ENCODE measurements at regions not wholly inside any gene's neighbourhood (a gene's known extent, or its start where the extent isn't known, plus 50 kb on each side); places are given as distances from the start of the nearest gene placed in this dataset.

DNA sequence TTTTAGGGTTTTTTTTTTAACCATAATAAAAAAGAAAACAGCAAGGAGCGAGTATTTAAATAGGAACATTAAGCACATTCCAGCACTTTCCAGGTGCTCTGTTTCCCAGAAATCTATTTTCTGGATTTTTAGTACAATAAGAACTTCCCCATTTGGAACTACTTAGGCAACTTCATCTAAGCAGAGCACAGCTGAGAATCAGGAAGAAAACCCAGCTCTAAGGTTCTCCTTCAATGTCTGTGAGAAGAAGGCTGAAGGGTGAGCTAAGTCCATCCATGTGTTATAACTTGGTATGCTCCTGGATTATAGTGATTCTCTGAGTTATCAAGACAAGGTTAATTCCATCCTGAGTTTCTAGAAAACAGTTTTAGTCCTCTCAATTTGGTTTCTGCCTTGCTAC lies 181.9 kb downstream of the CYP26A1 start:
- H3K9ac ChIP-seq (ENCODE audit: low read length), result no peak overlapping the region
- no peak overlapping the region for H2AK5ac ChIP-seq (ENCODE audit: low read length, severe bottlenecking)
- H2AFZ ChIP-seq (ENCODE audit: low read depth, low read length), result no peak overlapping the region

More for the DNA sequence above, 181.9 kb downstream of the CYP26A1 start:
- Histone ChIP-seq H4K8ac (ENCODE audit: low read length) (no peak overlapping the region), H3K79me1 (replicated peaks; ENCODE audit: low read length, poor library complexity, severe bottlenecking) (no peaks in the 10 kb centered on the region), H2BK15ac (ENCODE audit: low read depth, poor library complexity, severe bottlenecking) (no peak overlapping the region), H2BK12ac (ENCODE audit: low read length in 2 of 2) (no peak overlapping the region), H2BK5ac (ENCODE audit: low read depth, low read length, poor library complexity, severe bottlenecking) (no peak overlapping the region), H3K4me3 (ENCODE audit: insufficient read depth in 1 of 2, low read depth in 1 of 2, low read length in 2 of 2) (no peak overlapping the region), H4K91ac (ENCODE audit: low read length) (no peak overlapping the region), H3K23ac (ENCODE audit: low read length in 2 of 2) (no peak overlapping the region), H3K27ac (ENCODE audit: low read length, poor library complexity, severe bottlenecking) (no peak overlapping the region), H3K4ac (ENCODE audit: low read depth in 1 of 2, low read length in 2 of 2) (no peak overlapping the region), H3K4me1 (ENCODE audit: control insufficient read depth, insufficient read depth, low read depth, low read length) (no peaks in the 10 kb centered on the region), H3K14ac (ENCODE audit: low read length in 2 of 2) (no peak overlapping the region), H2BK120ac (ENCODE audit: low read depth, low read length) (no peak overlapping the region), H3K27me3 (ENCODE audit: control insufficient read depth in 1 of 2, insufficient read depth in 1 of 2, low read length in 2 of 2) (peaks cover 0 to 3% of the 10 kb centered on the region in 2 experiments), H3K36me3 (ENCODE audit: control insufficient read depth in 1 of 2, insufficient read depth in 2 of 2, low read depth in 1 of 2, low read length in 2 of 2) (no peaks in the 10 kb centered on the region), H3K18ac (ENCODE audit: low read depth in 1 of 2, low read length in 2 of 2) (no peak overlapping the region), H3K4me2 (ENCODE audit: low read length, poor library complexity, severe bottlenecking) (no peak overlapping the region), H3K9me3 (ENCODE audit: control insufficient read depth, low read length) (no peaks in the 10 kb centered on the region)
- no peak for DNase-seq
- WGBS, result 100% methylated on average over 1 of the region's 1 CpG

Data from mesenchymal stem cell (in vitro differentiated cells and primary cell).